Progenitor cell of endocrine pancreas (in vitro differentiated cells): ENCODE measurements at regions not wholly inside any gene's neighbourhood (a gene's known extent, or its start where the extent isn't known, plus 50 kb on each side); places are given as distances from the start of the nearest gene placed in this dataset.

Source experiments
- DNase-seq: peaks from one replicate; pipeline ENCODE4 v3.0.0; 2021; ENCODE audit warnings: low spot score; ENCODE audit not compliant: unreplicated experiment
- H3K27ac Mint-ChIP-seq: 2 replicates; pipeline ENCODE4 v1.8.0; 2021; ENCODE audit warnings: mild to moderate bottlenecking, moderate library complexity, mixed read lengths
- H3K27me3 Mint-ChIP-seq: 2 replicates; pipeline ENCODE4 v1.8.0; 2021; ENCODE audit warnings: mixed read lengths
- H3K36me3 Mint-ChIP-seq: 2 replicates; pipeline ENCODE4 v1.8.0; 2022; ENCODE audit warnings: mixed read lengths; ENCODE audit not compliant: insufficient read depth
- H3K4me1 Mint-ChIP-seq: 2 replicates; pipeline ENCODE4 v1.8.0; 2021; ENCODE audit warnings: low read depth, mixed read lengths
- H3K4me3 Mint-ChIP-seq: 2 replicates; pipeline ENCODE4 v1.8.0; 2021; ENCODE audit warnings: low read depth, mild to moderate bottlenecking, moderate library complexity, mixed read lengths
- H3K9me3 Mint-ChIP-seq: 2 replicates; pipeline ENCODE4 v1.8.0; 2021; ENCODE audit warnings: low read depth, mixed read lengths
- CTCF ChIP-seq: fragments of 200-600 bp; sonication (generic); IDR thresholded peaks from one replicate; pipeline ENCODE4 v1.5.0; 2021; ENCODE audit warnings: antibody characterized with exemption, mild to moderate bottlenecking; ENCODE audit not compliant: unreplicated experiment

GRCh38 chr1:232300466-232300865 lies 329.5 kb downstream of the SIPA1L2 start:
- H3K4me1 Mint-ChIP-seq: no peaks in the 10 kb centered on the region
- no peak for TF ChIP-seq CTCF
- H3K4me3 Mint-ChIP-seq: no peak overlapping the region
- H3K9me3 Mint-ChIP-seq: no peaks in the 10 kb centered on the region
- DNase-seq: no peak
- no peaks in the 10 kb centered on the region for H3K36me3 Mint-ChIP-seq
- H3K27ac Mint-ChIP-seq: no peak overlapping the region
- peaks cover 20% of the 10 kb centered on the region for H3K27me3 Mint-ChIP-seq

- H3K27ac Mint-ChIP-seq: no peak overlapping the region
Observed at GRCh38 chr1:232296461-232296860, 333.5 kb downstream of the SIPA1L2 start.

GRCh38 chr1:232293361-232293760 lies 336.6 kb downstream of the SIPA1L2 start:
- Mint-ChIP-seq H3K36me3 (no peaks in the 10 kb centered on the region), H3K9me3 (no peaks in the 10 kb centered on the region), H3K27me3 (peaks cover 37% of the 10 kb centered on the region), H3K4me3 (no peak overlapping the region), H3K4me1 (no peaks in the 10 kb centered on the region), H3K27ac (no peak overlapping the region)
- DNase-seq: no peak
- no peak for TF ChIP-seq CTCF

More at GRCh38 chr1:232296461-232296860, 333.5 kb downstream of the SIPA1L2 start:
- Mint-ChIP-seq H3K27me3 (peaks cover 27% of the 10 kb centered on the region), H3K9me3 (no peaks in the 10 kb centered on the region), H3K4me1 (no peaks in the 10 kb centered on the region), H3K4me3 (no peak overlapping the region), H3K36me3 (no peaks in the 10 kb centered on the region)
- no peak for DNase-seq
- no peak for TF ChIP-seq CTCF

- TF ChIP-seq CTCF: no peak
- H3K27ac Mint-ChIP-seq: no peak overlapping the region
- H3K4me3 Mint-ChIP-seq: no peak overlapping the region
- no peaks in the 10 kb centered on the region for H3K9me3 Mint-ChIP-seq
- H3K27me3 Mint-ChIP-seq: peaks cover 37% of the 10 kb centered on the region
- no peaks in the 10 kb centered on the region for H3K36me3 Mint-ChIP-seq
- H3K4me1 Mint-ChIP-seq: no peaks in the 10 kb centered on the region
- DNase-seq: no peak
Observed at GRCh38 chr1:232292818-232293217, 337.1 kb downstream of the SIPA1L2 start.

GRCh38 chr1:232292239-232292638 lies 337.7 kb downstream of the SIPA1L2 start:
- no peaks in the 10 kb centered on the region for H3K4me1 Mint-ChIP-seq
- no peak for DNase-seq
- no peaks in the 10 kb centered on the region for H3K9me3 Mint-ChIP-seq
- no peak overlapping the region for H3K4me3 Mint-ChIP-seq
- H3K36me3 Mint-ChIP-seq: no peaks in the 10 kb centered on the region
- H3K27me3 Mint-ChIP-seq: peaks cover 34% of the 10 kb centered on the region
- no peak for TF ChIP-seq CTCF
- no peak overlapping the region for H3K27ac Mint-ChIP-seq
